ENCODE measurements at regions not wholly inside any gene's neighbourhood (a gene's known extent, or its start where the extent isn't known, plus 50 kb on each side); places are given as distances from the start of the nearest gene placed in this dataset.

GRCh38 chr2:239459606-239460005 lies 58.8 kb upstream of the HDAC4 start:
- DNase-seq (ENCODE audit: low read depth, low spot score): no peak
- CTCF ChIA-PET: no interaction called here
- POLR2A ChIA-PET: no interaction called here
- no peak for TF ChIP-seq CTCF (IDR thresholded peaks at IDR 0.05; ENCODE audit: insufficient read depth, low read length, missing control alignments)
- no peak overlapping the region for H3K4me3 ChIP-seq (ENCODE audit: low read depth, low read length)

- CTCF ChIA-PET: no interaction called here
- no peak for DNase-seq (ENCODE audit: low read depth, low spot score)
- POLR2A ChIA-PET: no interaction called here
- no peak for TF ChIP-seq CTCF (IDR thresholded peaks at IDR 0.05; ENCODE audit: insufficient read depth, low read length, missing control alignments)
- no peak overlapping the region for H3K4me3 ChIP-seq (ENCODE audit: low read depth, low read length)
Measured at GRCh38 chr2:239459056-239459455, 58.2 kb upstream of the HDAC4 start.

GRCh38 chr2:239457586-239458445 lies 57.0 kb upstream of the HDAC4 start:
- ChIA-PET CTCF (no interaction called here), POLR2A (no interaction called here)
- no peak for TF ChIP-seq CTCF (IDR thresholded peaks at IDR 0.05; ENCODE audit: insufficient read depth, low read length, missing control alignments)
- H3K4me3 ChIP-seq (ENCODE audit: low read depth, low read length): no peak overlapping the region
- no peak for DNase-seq (ENCODE audit: low read depth, low spot score)

- DNase-seq (ENCODE audit: low read depth, low spot score): no peak
- H3K4me3 ChIP-seq (ENCODE audit: low read depth, low read length): no peak overlapping the region
- POLR2A ChIA-PET: no interaction called here
- TF ChIP-seq CTCF (IDR thresholded peaks at IDR 0.05; ENCODE audit: insufficient read depth, low read length, missing control alignments): no peak
- CTCF ChIA-PET: no interaction called here
Measured at GRCh38 chr2:239456940-239457339, 56.1 kb upstream of the HDAC4 start.

- TF ChIP-seq CTCF (IDR thresholded peaks at IDR 0.05; ENCODE audit: insufficient read depth, low read length, missing control alignments): no peak
Measured at GRCh38 chr2:239455436-239456203, 54.8 kb upstream of the HDAC4 start.

GRCh38 chr2:239454507-239454906 lies 53.7 kb upstream of the HDAC4 start:
- ChIA-PET POLR2A (no interaction called here), CTCF (no interaction called here)
- no peak overlapping the region for H3K4me3 ChIP-seq (ENCODE audit: low read depth, low read length)
- no peak for DNase-seq (ENCODE audit: low read depth, low spot score)
- TF ChIP-seq CTCF (IDR thresholded peaks at IDR 0.05; ENCODE audit: insufficient read depth, low read length, missing control alignments): no peak

More at GRCh38 chr2:239455436-239456203, 54.8 kb upstream of the HDAC4 start:
- ChIA-PET POLR2A (interaction anchor here (0.7 kb wide), 1 partner anchor 188 kb away, joined by 3 read pairs; no protein-coding TSS in a partner anchor), CTCF (no interaction called here)
- no peak overlapping the region for H3K4me3 ChIP-seq (ENCODE audit: low read depth, low read length)
- DNase-seq (ENCODE audit: low read depth, low spot score): no peak
